SK-N-SH treated with all-trans-retinoic acid at 6 μM for 48 hours (cell line): ENCODE measurements at regions not wholly inside any gene's neighbourhood (a gene's known extent, or its start where the extent isn't known, plus 50 kb on each side); places are given as distances from the start of the nearest gene placed in this dataset.

Source experiments
- BACH2 ChIP-seq: fragments of 250-450 bp; sonication (Bioruptor Pico); IDR thresholded peaks from 2 replicates; pipeline ENCODE4 v1.9.0; 2021; ENCODE audit warnings: mild to moderate bottlenecking, borderline replicate concordance
- ISL1 ChIP-seq: fragments of 250-450 bp; sonication (Bioruptor Pico); IDR thresholded peaks from 2 replicates; pipeline ENCODE4 v2.1.2; 2022; ENCODE audit warnings: mild to moderate bottlenecking, moderate library complexity
- PATZ1 ChIP-seq: fragments of 250-450 bp; sonication (Bioruptor Pico); IDR thresholded peaks from 2 replicates; pipeline ENCODE4 v1.8.0; 2020; ENCODE audit warnings: mild to moderate bottlenecking, moderate library complexity, borderline replicate concordance
- SNAI2 ChIP-seq: fragments of 250-450 bp; sonication (Bioruptor Pico); IDR thresholded peaks from 2 replicates; pipeline ENCODE4 v1.5.0; 2020; ENCODE audit warnings: mild to moderate bottlenecking, moderate library complexity
- TOX ChIP-seq: fragments of 250-450 bp; sonication (Bioruptor Pico); IDR thresholded peaks from 2 replicates; pipeline ENCODE4 v1.8.0; 2021; ENCODE audit warnings: mild to moderate bottlenecking, moderate library complexity, borderline replicate concordance
- ZC3H10 ChIP-seq: fragments of 250-450 bp; sonication (Bioruptor Pico); IDR thresholded peaks from 2 replicates; pipeline ENCODE4 v1.5.1; 2021; ENCODE audit warnings: mild to moderate bottlenecking, moderate library complexity
- ZFP30 ChIP-seq: fragments of 450-650 bp; formaldehyde crosslinking; IDR thresholded peaks from 2 replicates; pipeline ENCODE4 v1.5.0; 2022; ENCODE audit warnings: mild to moderate bottlenecking, moderate library complexity
- ZNF8 ChIP-seq: fragments of 450-650 bp; formaldehyde crosslinking; IDR thresholded peaks from 2 replicates; pipeline ENCODE4 v1.5.0; 2020; ENCODE audit warnings: mild to moderate bottlenecking, moderate library complexity

- TF ChIP-seq BACH2 (no peak), ZNF8 (CRISPR knock-in tag) (no peak), SNAI2 (CRISPR knock-in tag) (no peak), ZFP30 (CRISPR knock-in tag) (no peak), ISL1 (CRISPR knock-in tag) (no peak), ZC3H10 (CRISPR knock-in tag) (no peak), TOX (no peak), PATZ1 (CRISPR knock-in tag) (no peak)
These were observed 59.7 kb downstream of the ZNF467 start for GRCh38 chr7:149713731-149714068.
